Body of pancreas (tissue), 4 donors: ENCODE measurements at regions not wholly inside any gene's neighbourhood (a gene's known extent, or its start where the extent isn't known, plus 50 kb on each side); places are given as distances from the start of the nearest gene placed in this dataset.

Experiments used
- POLR2A ChIP-seq, 3 donors: fragments of 450-650 bp; IDR thresholded peaks; one replicate each; pipeline ENCODE4 v1.6.1; 2016; ENCODE audit warnings: antibody characterized with exemption in 3 of 3, mild to moderate bottlenecking in 2 of 3
- TF ChIP-seq, protein P1 (sequence below), 7 experiments: fragments of 450-650 bp in 4 of 7; fragments of 200-600 bp in 3 of 7; sonication (generic) in 3 of 7; IDR thresholded peaks; one replicate each; pipeline ENCODE4 v1.5.1; 2016 to 2019; ENCODE audit warnings: antibody characterized with exemption in 7 of 7

DNA sequence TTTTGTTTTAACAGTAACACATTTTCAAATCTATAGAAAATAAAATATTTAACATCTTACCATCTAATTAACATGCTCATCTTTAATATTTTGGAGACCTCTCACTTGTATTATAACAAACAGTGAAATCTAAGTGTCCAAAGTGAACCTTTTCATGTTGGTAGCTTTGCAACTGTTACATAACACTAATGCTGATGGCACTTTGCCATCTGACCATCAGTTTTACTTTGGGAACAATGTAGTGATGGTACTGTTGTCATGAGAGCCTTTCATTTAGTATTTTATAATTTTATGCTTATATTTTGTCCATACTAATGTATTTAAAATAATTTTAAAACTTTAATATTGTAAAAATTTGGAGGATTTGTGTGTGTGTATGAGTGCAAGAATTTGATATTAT lies 1017.0 kb upstream of the KCND2 start:
- TF ChIP-seq, protein P1, sequence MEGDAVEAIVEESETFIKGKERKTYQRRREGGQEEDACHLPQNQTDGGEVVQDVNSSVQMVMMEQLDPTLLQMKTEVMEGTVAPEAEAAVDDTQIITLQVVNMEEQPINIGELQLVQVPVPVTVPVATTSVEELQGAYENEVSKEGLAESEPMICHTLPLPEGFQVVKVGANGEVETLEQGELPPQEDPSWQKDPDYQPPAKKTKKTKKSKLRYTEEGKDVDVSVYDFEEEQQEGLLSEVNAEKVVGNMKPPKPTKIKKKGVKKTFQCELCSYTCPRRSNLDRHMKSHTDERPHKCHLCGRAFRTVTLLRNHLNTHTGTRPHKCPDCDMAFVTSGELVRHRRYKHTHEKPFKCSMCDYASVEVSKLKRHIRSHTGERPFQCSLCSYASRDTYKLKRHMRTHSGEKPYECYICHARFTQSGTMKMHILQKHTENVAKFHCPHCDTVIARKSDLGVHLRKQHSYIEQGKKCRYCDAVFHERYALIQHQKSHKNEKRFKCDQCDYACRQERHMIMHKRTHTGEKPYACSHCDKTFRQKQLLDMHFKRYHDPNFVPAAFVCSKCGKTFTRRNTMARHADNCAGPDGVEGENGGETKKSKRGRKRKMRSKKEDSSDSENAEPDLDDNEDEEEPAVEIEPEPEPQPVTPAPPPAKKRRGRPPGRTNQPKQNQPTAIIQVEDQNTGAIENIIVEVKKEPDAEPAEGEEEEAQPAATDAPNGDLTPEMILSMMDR (IDR thresholded peaks at IDR 0.05): no peak
- no peak for TF ChIP-seq POLR2A (IDR thresholded peaks at IDR 0.05)
